GM12874 (cell line): ENCODE measurements at regions not wholly inside any gene's neighbourhood (a gene's known extent, or its start where the extent isn't known, plus 50 kb on each side); places are given as distances from the start of the nearest gene placed in this dataset.

Experiments
- TF ChIP-seq, protein P1 (sequence below): IDR thresholded peaks from 2 replicates; pipeline ENCODE4 v1.5.1; 2011; ENCODE audit warnings: low read depth, mild to moderate bottlenecking, control low read depth, low read length, moderate library complexity; ENCODE audit not compliant: insufficient read depth

DNA sequence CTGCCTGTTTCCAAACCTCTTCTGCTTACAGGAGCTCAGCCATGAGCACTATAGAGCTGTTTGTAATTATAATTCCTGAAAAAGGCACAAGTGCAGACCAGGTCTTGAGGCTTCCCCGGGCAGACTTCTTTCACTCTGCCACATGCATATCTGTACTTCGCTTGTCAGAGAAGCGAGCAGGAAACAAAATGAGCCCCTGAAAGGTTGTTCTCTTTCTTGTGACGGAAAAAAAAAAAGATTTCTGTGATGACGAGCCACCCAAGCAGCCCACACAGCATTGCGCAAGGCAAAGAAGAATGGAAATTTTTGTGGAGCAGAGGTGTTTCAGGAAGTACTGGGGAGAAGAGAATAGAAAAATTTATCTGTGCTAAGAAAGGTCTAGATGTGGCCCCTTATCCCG, 54.0 kb upstream of the LINC00305 start:
- TF ChIP-seq, protein P1, sequence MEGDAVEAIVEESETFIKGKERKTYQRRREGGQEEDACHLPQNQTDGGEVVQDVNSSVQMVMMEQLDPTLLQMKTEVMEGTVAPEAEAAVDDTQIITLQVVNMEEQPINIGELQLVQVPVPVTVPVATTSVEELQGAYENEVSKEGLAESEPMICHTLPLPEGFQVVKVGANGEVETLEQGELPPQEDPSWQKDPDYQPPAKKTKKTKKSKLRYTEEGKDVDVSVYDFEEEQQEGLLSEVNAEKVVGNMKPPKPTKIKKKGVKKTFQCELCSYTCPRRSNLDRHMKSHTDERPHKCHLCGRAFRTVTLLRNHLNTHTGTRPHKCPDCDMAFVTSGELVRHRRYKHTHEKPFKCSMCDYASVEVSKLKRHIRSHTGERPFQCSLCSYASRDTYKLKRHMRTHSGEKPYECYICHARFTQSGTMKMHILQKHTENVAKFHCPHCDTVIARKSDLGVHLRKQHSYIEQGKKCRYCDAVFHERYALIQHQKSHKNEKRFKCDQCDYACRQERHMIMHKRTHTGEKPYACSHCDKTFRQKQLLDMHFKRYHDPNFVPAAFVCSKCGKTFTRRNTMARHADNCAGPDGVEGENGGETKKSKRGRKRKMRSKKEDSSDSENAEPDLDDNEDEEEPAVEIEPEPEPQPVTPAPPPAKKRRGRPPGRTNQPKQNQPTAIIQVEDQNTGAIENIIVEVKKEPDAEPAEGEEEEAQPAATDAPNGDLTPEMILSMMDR = no peak

DNA sequence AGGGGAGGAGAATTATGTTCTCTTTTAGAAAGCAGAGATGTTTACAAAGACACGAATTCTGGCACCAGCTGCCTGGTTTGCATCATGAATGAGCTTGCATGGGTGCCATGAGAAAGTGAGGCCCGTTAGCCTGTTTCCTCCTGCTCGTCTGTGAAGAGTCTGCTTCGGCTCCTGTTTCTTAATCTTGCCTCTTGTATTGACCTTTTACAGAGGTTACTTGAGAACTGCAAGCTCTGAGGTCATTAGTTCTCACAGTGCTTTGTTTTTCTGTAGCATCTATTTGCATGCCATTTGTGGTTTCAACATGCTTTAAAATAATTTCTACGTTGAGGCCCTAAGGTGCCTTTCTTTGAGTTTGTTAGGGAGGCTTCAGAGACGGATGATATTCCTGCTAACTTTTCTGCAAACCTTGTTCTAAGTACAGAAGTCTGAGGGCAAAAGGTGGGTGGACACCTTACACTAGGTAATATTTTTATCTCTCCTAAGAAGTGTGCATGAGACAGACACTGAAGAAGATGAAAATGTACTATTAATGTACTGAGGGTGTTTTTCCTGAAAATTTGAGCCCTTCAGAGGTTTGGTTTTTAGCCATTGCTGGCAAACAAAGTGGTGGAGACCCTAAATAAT, 53.4 kb upstream of the LINC00305 start:
- TF ChIP-seq, protein P1 = no peak

DNA sequence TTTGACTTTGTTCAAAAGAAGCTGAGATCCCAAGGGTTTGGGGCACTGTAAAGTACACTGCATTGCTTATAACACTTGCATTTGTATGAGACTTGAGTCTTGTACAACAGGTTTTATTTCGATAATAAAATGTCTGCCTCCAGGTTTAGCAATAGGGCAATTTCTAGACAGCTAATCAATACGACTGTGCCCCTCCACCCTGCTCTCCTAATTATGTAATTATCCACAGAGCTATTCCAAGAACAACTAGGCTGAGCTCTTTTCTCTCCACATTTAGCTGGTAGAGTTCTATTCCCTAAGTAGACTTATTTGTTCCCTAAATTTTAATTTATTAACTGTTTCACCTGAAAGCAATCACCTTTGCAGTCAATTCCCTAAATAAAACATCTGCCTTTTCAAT, 52.9 kb upstream of the LINC00305 start:
- TF ChIP-seq, protein P1 = no peak

DNA sequence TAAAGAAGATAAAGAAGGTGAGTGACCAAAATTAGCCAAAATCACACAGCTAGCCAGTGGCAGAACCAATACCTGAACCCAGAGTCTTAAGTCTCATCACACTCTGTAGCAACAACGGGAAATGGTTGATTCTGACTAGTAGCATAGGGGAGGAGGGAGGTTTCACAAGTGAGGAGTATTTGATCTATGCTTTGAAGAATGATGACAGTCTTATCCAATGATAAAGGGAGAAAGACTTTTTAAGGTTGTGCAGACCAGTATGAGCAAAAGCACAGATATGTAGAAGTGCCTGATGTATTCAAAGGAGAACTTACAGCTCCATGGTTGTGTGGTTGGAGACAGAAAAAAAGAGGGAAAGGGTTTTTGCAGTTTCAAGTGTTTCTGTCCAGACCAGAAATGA, 50.7 kb upstream of the LINC00305 start:
- TF ChIP-seq, protein P1 = no peak
